Gastroesophageal sphincter (tissue), 3 donors: ENCODE measurements at regions not wholly inside any gene's neighbourhood (a gene's known extent, or its start where the extent isn't known, plus 50 kb on each side); places are given as distances from the start of the nearest gene placed in this dataset.

Source experiments
- CTCF ChIP-seq, 4 experiments: fragments of 200-600 bp in 2 of 4; fragments of 450-650 bp in 2 of 4; sonication (generic) in 1 of 4; IDR thresholded peaks; one replicate each; pipeline ENCODE4 v1.5.1; 2017 to 2019; ENCODE audit warnings: antibody characterized with exemption in 4 of 4, mild to moderate bottlenecking in 2 of 4, moderate library complexity in 2 of 4
- EP300 ChIP-seq: sonication (generic); formaldehyde crosslinking; IDR thresholded peaks from one replicate; pipeline ENCODE4 v1.6.1; 2017; ENCODE audit warnings: antibody characterized with exemption, mild to moderate bottlenecking

GRCh38 chr2:82964341-82964740, 1494.7 kb downstream of the SUCLG1 start:
- TF ChIP-seq CTCF (IDR thresholded peaks at IDR 0.05), result no peak
- no peak for TF ChIP-seq EP300
